NCI-H128 (cell line): ENCODE measurements at regions not wholly inside any gene's neighbourhood (a gene's known extent, or its start where the extent isn't known, plus 50 kb on each side); places are given as distances from the start of the nearest gene placed in this dataset.
"Not testable (repeated sequence)": the region's sequence is repeated elsewhere in the genome, so short reads cannot be mapped to it uniquely, and the experiment has no call there.

ENCODE experiments used
- DNase-seq: peaks from one replicate; lab custom pipeline; 2025; ENCODE audit not compliant: unreplicated experiment; lab: John Stamatoyannopoulos, UW

- no peak for DNase-seq
Observed at GRCh38 chr22:49014227-49015201, 813.2 kb downstream of the BRD1 start.

- no peak for DNase-seq
Observed at GRCh38 chr22:49013707-49014106, 814.0 kb downstream of the BRD1 start.

GRCh38 chr22:49012712-49013395 lies 814.8 kb downstream of the BRD1 start:
- DNase-seq = no peak

- DNase-seq = no peak
Observed at GRCh38 chr22:49011769-49012648, 815.7 kb downstream of the BRD1 start.

GRCh38 chr22:49011379-49011768 lies 816.3 kb downstream of the BRD1 start:
- no peak for DNase-seq

- no peak for DNase-seq
Observed at GRCh38 chr22:49010901-49011300, 816.8 kb downstream of the BRD1 start.

- no peak for DNase-seq
Observed at GRCh38 chr22:49010070-49010863, 817.4 kb downstream of the BRD1 start.

- DNase-seq = no peak
Observed at GRCh38 chr22:49009359-49010063, 818.2 kb downstream of the BRD1 start.

- DNase-seq = no peak
Observed at GRCh38 chr22:49008682-49009235, 818.9 kb downstream of the BRD1 start.

- no peak for DNase-seq
Observed at GRCh38 chr22:49007013-49007653, 820.5 kb downstream of the BRD1 start.

GRCh38 chr22:49006207-49007012 lies 821.3 kb downstream of the BRD1 start:
- DNase-seq = no peak

- DNase-seq = no peak
Observed at GRCh38 chr22:49005557-49005956, 822.1 kb downstream of the BRD1 start.

GRCh38 chr22:49004484-49005399 lies 822.9 kb downstream of the BRD1 start:
- DNase-seq = no peak

GRCh38 chr22:48997605-48998004 lies 830.1 kb downstream of the BRD1 start:
- not testable (repeated sequence) for DNase-seq

GRCh38 chr22:48993655-48994054 lies 834.0 kb downstream of the BRD1 start:
- DNase-seq = no peak

- DNase-seq = no peak
Observed at GRCh38 chr22:48984639-48985038, 843.0 kb downstream of the BRD1 start.

GRCh38 chr22:48982321-48982905 lies 845.3 kb downstream of the BRD1 start:
- no peak for DNase-seq
